HCT116 (cell line): ENCODE measurements at regions not wholly inside any gene's neighbourhood (a gene's known extent, or its start where the extent isn't known, plus 50 kb on each side); places are given as distances from the start of the nearest gene placed in this dataset.

Source experiments
- POLR2A ChIP-seq: IDR thresholded peaks from 2 replicates; pipeline ENCODE4 v1.7.0; 2011; ENCODE audit warnings: borderline replicate concordance; ENCODE audit not compliant: insufficient read depth, insufficient read length; ENCODE audit errors: extremely low read depth
- ZNF274 ChIP-seq: fragments of 200-500 bp; sonication (Bioruptor generic); IDR thresholded peaks from 2 replicates; pipeline ENCODE4 v1.6.1; 2014; ENCODE audit warnings: mild to moderate bottlenecking, low read depth, low read length, inconsistent platforms
- TF ChIP-seq, protein P1 (sequence below), 3 experiments: fragments of 200-600 bp in 1 of 3; sonication (generic) in 1 of 3; IDR thresholded peaks in 2 of 3; conservative IDR thresholded peaks in 1 of 3; 2 replicates each; pipeline ENCODE4 v1.5.1; 2012 to 2017; ENCODE audit warnings: low read depth in 2 of 3, low read length in 2 of 3, antibody characterized with exemption in 1 of 3, borderline replicate concordance in 1 of 3, control low read depth in 1 of 3, mild to moderate bottlenecking in 1 of 3, mixed read lengths in 1 of 3, mixed run types in 1 of 3, moderate library complexity in 1 of 3; ENCODE audit not compliant: insufficient read depth in 1 of 3

DNA sequence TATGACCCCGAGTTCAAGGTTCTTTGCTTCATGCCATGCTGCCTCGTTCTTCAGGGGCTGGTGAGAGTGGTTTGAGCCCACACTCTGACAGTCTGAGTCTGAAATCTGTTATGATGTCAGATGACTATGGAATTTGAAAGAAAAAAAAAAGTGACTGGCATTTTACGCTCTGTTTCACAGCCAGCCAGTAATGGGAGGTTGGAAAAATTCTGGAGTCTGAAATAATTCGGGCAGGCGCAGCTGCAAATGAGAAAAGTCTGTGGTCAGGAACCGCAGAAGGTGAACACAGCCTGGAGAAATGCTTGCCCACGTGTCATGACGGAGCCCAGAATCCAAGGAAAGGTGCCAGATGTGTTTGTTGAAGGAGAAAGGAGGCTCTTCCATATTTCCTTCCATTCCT lies 269.8 kb upstream of the PWP1 start:
- TF ChIP-seq, protein P1, sequence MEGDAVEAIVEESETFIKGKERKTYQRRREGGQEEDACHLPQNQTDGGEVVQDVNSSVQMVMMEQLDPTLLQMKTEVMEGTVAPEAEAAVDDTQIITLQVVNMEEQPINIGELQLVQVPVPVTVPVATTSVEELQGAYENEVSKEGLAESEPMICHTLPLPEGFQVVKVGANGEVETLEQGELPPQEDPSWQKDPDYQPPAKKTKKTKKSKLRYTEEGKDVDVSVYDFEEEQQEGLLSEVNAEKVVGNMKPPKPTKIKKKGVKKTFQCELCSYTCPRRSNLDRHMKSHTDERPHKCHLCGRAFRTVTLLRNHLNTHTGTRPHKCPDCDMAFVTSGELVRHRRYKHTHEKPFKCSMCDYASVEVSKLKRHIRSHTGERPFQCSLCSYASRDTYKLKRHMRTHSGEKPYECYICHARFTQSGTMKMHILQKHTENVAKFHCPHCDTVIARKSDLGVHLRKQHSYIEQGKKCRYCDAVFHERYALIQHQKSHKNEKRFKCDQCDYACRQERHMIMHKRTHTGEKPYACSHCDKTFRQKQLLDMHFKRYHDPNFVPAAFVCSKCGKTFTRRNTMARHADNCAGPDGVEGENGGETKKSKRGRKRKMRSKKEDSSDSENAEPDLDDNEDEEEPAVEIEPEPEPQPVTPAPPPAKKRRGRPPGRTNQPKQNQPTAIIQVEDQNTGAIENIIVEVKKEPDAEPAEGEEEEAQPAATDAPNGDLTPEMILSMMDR (IDR thresholded peaks at IDR 0.05 in 2 of 3, conservative IDR thresholded peaks at IDR 0.05 in 1 of 3; ENCODE audit: borderline replicate concordance in 1 of 3, insufficient read depth in 1 of 3, low read depth in 2 of 3, low read length in 2 of 3), result no peak
- no peak for TF ChIP-seq POLR2A
- TF ChIP-seq ZNF274, result no peak
